ENCODE measurements at regions not wholly inside any gene's neighbourhood (a gene's known extent, or its start where the extent isn't known, plus 50 kb on each side); places are given as distances from the start of the nearest gene placed in this dataset.

- H3K4me3 ChIP-seq (replicated peaks in 1 of 4; ENCODE audit: control extremely low read depth in 1 of 4, insufficient read depth in 1 of 4, low read depth in 3 of 4, low read length in 4 of 4): no peak overlapping the region
- H3K36me3 ChIP-seq (ENCODE audit: control insufficient read depth, insufficient read depth, low read length): no peaks in the 10 kb centered on the region
- H3K27me3 ChIP-seq (ENCODE audit: control insufficient read depth, insufficient read depth, low read length): no peaks in the 10 kb centered on the region
- H3K4me2 ChIP-seq (ENCODE audit: extremely low read depth, insufficient read depth, low read length): no peak overlapping the region
- no peak for DNase-seq (ENCODE audit: low read depth in 2 of 2)
- no peaks in the 10 kb centered on the region for H3K4me1 ChIP-seq (ENCODE audit: control insufficient read depth, extremely low read depth, insufficient read depth, low read length)
- H3K9ac ChIP-seq (ENCODE audit: insufficient read depth, low read length): no peak overlapping the region
- H3K79me2 ChIP-seq (ENCODE audit: control insufficient read depth, insufficient read depth, low read length): no peaks in the 10 kb centered on the region
- no peak overlapping the region for H2AFZ ChIP-seq (ENCODE audit: low read length)
- H3K9me3 ChIP-seq (ENCODE audit: control insufficient read depth, insufficient read depth, low read depth, low read length): no peaks in the 10 kb centered on the region
- H4K20me1 ChIP-seq (ENCODE audit: control insufficient read depth, extremely low read depth, insufficient read depth, low read length): no peaks in the 10 kb centered on the region
- no peak for TF ChIP-seq EZH2 (IDR thresholded peaks at IDR 0.05; ENCODE audit: low read length, missing control alignments)
- TF ChIP-seq CTCF (conservative IDR thresholded peaks at IDR 0.05 in 1 of 2, IDR thresholded peaks at IDR 0.05 in 1 of 2; ENCODE audit: low read depth in 1 of 2, low read length in 2 of 2): no peak
- no peak overlapping the region for H3K27ac ChIP-seq (ENCODE audit: insufficient read depth, low read length)
Measured at GRCh38 chr15:97099040-97099439, 768.5 kb downstream of the NR2F2 start.

- Histone ChIP-seq H3K9me3 (ENCODE audit: control insufficient read depth, insufficient read depth, low read depth, low read length) (no peaks in the 10 kb centered on the region), H3K27ac (ENCODE audit: insufficient read depth, low read length) (no peak overlapping the region), H3K4me2 (ENCODE audit: extremely low read depth, insufficient read depth, low read length) (no peak overlapping the region), H3K4me3 (replicated peaks in 1 of 4; ENCODE audit: control extremely low read depth in 1 of 4, insufficient read depth in 1 of 4, low read depth in 3 of 4, low read length in 4 of 4) (no peak overlapping the region), H2AFZ (ENCODE audit: low read length) (no peak overlapping the region), H3K27me3 (ENCODE audit: control insufficient read depth, insufficient read depth, low read length) (no peaks in the 10 kb centered on the region), H3K79me2 (ENCODE audit: control insufficient read depth, insufficient read depth, low read length) (no peaks in the 10 kb centered on the region), H3K36me3 (ENCODE audit: control insufficient read depth, insufficient read depth, low read length) (no peaks in the 10 kb centered on the region), H3K9ac (ENCODE audit: insufficient read depth, low read length) (no peak overlapping the region), H4K20me1 (ENCODE audit: control insufficient read depth, extremely low read depth, insufficient read depth, low read length) (no peaks in the 10 kb centered on the region), H3K4me1 (ENCODE audit: control insufficient read depth, extremely low read depth, insufficient read depth, low read length) (no peaks in the 10 kb centered on the region)
- no peak for DNase-seq (ENCODE audit: low read depth in 2 of 2)
- TF ChIP-seq EZH2 (IDR thresholded peaks at IDR 0.05; ENCODE audit: low read length, missing control alignments) (no peak), CTCF (conservative IDR thresholded peaks at IDR 0.05 in 1 of 2, IDR thresholded peaks at IDR 0.05 in 1 of 2; ENCODE audit: low read depth in 1 of 2, low read length in 2 of 2) (no peak)
Measured at GRCh38 chr15:97101572-97101971, 771.1 kb downstream of the NR2F2 start.

GRCh38 chr15:97114900-97115760 is 784.6 kb downstream of the NR2F2 start:
- TF ChIP-seq EZH2 (IDR thresholded peaks at IDR 0.05; ENCODE audit: low read length, missing control alignments): no peak
- TF ChIP-seq CTCF (conservative IDR thresholded peaks at IDR 0.05 in 1 of 2, IDR thresholded peaks at IDR 0.05 in 1 of 2; ENCODE audit: low read depth in 1 of 2, low read length in 2 of 2): no peak
- no peak for DNase-seq (ENCODE audit: low read depth in 2 of 2)
- Histone ChIP-seq H3K27me3 (ENCODE audit: control insufficient read depth, insufficient read depth, low read length) (no peaks in the 10 kb centered on the region), H3K9me3 (ENCODE audit: control insufficient read depth, insufficient read depth, low read depth, low read length) (no peaks in the 10 kb centered on the region), H3K79me2 (ENCODE audit: control insufficient read depth, insufficient read depth, low read length) (no peaks in the 10 kb centered on the region), H4K20me1 (ENCODE audit: control insufficient read depth, extremely low read depth, insufficient read depth, low read length) (no peaks in the 10 kb centered on the region), H3K9ac (ENCODE audit: insufficient read depth, low read length) (no peak overlapping the region), H2AFZ (ENCODE audit: low read length) (no peak overlapping the region), H3K4me1 (ENCODE audit: control insufficient read depth, extremely low read depth, insufficient read depth, low read length) (no peaks in the 10 kb centered on the region), H3K27ac (ENCODE audit: insufficient read depth, low read length) (no peak overlapping the region), H3K4me2 (ENCODE audit: extremely low read depth, insufficient read depth, low read length) (no peak overlapping the region), H3K4me3 (replicated peaks in 1 of 4; ENCODE audit: control extremely low read depth in 1 of 4, insufficient read depth in 1 of 4, low read depth in 3 of 4, low read length in 4 of 4) (no peak overlapping the region), H3K36me3 (ENCODE audit: control insufficient read depth, insufficient read depth, low read length) (no peaks in the 10 kb centered on the region)

All from fibroblast of lung (primary cell).